GM10266 (cell line): ENCODE measurements at regions not wholly inside any gene's neighbourhood (a gene's known extent, or its start where the extent isn't known, plus 50 kb on each side); places are given as distances from the start of the nearest gene placed in this dataset.

ENCODE experiments used
- DNase-seq: peaks from one replicate; pipeline ENCODE4 v3.0.0; 2012; ENCODE audit errors: extremely low spot score
- CTCF ChIP-seq: IDR thresholded peaks from 2 replicates; pipeline ENCODE4 v1.5.1; 2012; ENCODE audit warnings: mild to moderate bottlenecking, low read depth; ENCODE audit not compliant: control insufficient read depth, insufficient read depth; ENCODE audit errors: missing control alignments

GRCh38 chr4:184937030-184937710 lies 81.1 kb upstream of the HELT start:
- TF ChIP-seq CTCF, result no peak
- DNase-seq, result no peak

GRCh38 chr4:184937745-184938144 lies 80.5 kb upstream of the HELT start:
- TF ChIP-seq CTCF, result no peak
- DNase-seq, result no peak

GRCh38 chr4:184938871-184939270 lies 79.4 kb upstream of the HELT start:
- DNase-seq, result no peak
- no peak for TF ChIP-seq CTCF

GRCh38 chr4:184939978-184940377 lies 78.3 kb upstream of the HELT start:
- no peak for DNase-seq
- TF ChIP-seq CTCF, result no peak

- no peak for TF ChIP-seq CTCF
- no peak for DNase-seq
Measured at GRCh38 chr4:184940500-184940899, 77.8 kb upstream of the HELT start.

- TF ChIP-seq CTCF, result no peak
- DNase-seq, result no peak
Measured at GRCh38 chr4:184941671-184942418, 76.4 kb upstream of the HELT start.

- TF ChIP-seq CTCF, result no peak
- no peak for DNase-seq
Measured at GRCh38 chr4:184942444-184943425, 75.6 kb upstream of the HELT start.
